Gastroesophageal sphincter (tissue), 3 donors: ENCODE measurements at regions not wholly inside any gene's neighbourhood (a gene's known extent, or its start where the extent isn't known, plus 50 kb on each side); places are given as distances from the start of the nearest gene placed in this dataset.

Source experiments
- EP300 ChIP-seq: sonication (generic); formaldehyde crosslinking; IDR thresholded peaks from one replicate; pipeline ENCODE4 v1.6.1; 2017; ENCODE audit warnings: antibody characterized with exemption, mild to moderate bottlenecking
- POLR2A ChIP-seq, 2 donors: fragments of 450-650 bp; IDR thresholded peaks; one replicate each; pipeline ENCODE4 v1.6.1; 2017; ENCODE audit warnings: antibody characterized with exemption in 2 of 2, mild to moderate bottlenecking in 2 of 2, moderate library complexity in 1 of 2
- POLR2AphosphoS5 ChIP-seq: sonication (generic); formaldehyde crosslinking; IDR thresholded peaks from one replicate; pipeline ENCODE4 v1.6.1; 2017; ENCODE audit warnings: antibody characterized with exemption
- TF ChIP-seq, protein P1 (sequence below), 4 experiments: fragments of 200-600 bp in 2 of 4; fragments of 450-650 bp in 2 of 4; sonication (generic) in 1 of 4; IDR thresholded peaks; one replicate each; pipeline ENCODE4 v1.5.1; 2017 to 2019; ENCODE audit warnings: antibody characterized with exemption in 4 of 4, mild to moderate bottlenecking in 2 of 4, moderate library complexity in 2 of 4

- TF ChIP-seq, protein P1, sequence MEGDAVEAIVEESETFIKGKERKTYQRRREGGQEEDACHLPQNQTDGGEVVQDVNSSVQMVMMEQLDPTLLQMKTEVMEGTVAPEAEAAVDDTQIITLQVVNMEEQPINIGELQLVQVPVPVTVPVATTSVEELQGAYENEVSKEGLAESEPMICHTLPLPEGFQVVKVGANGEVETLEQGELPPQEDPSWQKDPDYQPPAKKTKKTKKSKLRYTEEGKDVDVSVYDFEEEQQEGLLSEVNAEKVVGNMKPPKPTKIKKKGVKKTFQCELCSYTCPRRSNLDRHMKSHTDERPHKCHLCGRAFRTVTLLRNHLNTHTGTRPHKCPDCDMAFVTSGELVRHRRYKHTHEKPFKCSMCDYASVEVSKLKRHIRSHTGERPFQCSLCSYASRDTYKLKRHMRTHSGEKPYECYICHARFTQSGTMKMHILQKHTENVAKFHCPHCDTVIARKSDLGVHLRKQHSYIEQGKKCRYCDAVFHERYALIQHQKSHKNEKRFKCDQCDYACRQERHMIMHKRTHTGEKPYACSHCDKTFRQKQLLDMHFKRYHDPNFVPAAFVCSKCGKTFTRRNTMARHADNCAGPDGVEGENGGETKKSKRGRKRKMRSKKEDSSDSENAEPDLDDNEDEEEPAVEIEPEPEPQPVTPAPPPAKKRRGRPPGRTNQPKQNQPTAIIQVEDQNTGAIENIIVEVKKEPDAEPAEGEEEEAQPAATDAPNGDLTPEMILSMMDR (IDR thresholded peaks at IDR 0.05): no peak
- TF ChIP-seq POLR2AphosphoS5 (no peak), EP300 (no peak), POLR2A (IDR thresholded peaks at IDR 0.05) (no peak)
Observed at GRCh38 chr1:217011097-217011496, 287.9 kb upstream of the ESRRG start.
